Peyer's patch (tissue), 4 donors: ENCODE measurements at regions not wholly inside any gene's neighbourhood (a gene's known extent, or its start where the extent isn't known, plus 50 kb on each side); places are given as distances from the start of the nearest gene placed in this dataset.

Experiments used
- DNase-seq, 3 donors: peaks; one replicate each; pipeline ENCODE4 v3.0.0-alpha.2; 2017 to 2019
- H3K27ac ChIP-seq, 4 donors: fragments of 200-600 bp; sonication (generic); one replicate each; pipeline ENCODE4 v1.5.1; 2016 to 2019
- H3K27me3 ChIP-seq, 2 donors: fragments of 200-600 bp; sonication (generic); one replicate each; pipeline ENCODE4 v1.5.1; 2019
- H3K36me3 ChIP-seq, 3 donors: fragments of 200-600 bp; sonication (generic); one replicate each; pipeline ENCODE4 v1.5.1; 2016 to 2019
- H3K4me1 ChIP-seq, 4 donors: fragments of 200-600 bp; sonication (generic); one replicate each; pipeline ENCODE4 v1.5.1; 2016 to 2019
- H3K4me3 ChIP-seq, 4 donors: fragments of 200-600 bp; sonication (generic); 1 replicate in 3 of 4; 2 replicates in 1 of 4; pipeline ENCODE4 v1.5.1; 2016 to 2019; ENCODE audit warnings: mild to moderate bottlenecking in 1 of 4
- H3K9me3 ChIP-seq, 4 donors: fragments of 200-600 bp; sonication (generic); one replicate each; pipeline ENCODE4 v1.5.1; 2016 to 2019; ENCODE audit warnings: mild to moderate bottlenecking in 1 of 4
- POLR2A ChIP-seq, 2 donors: fragments of 450-650 bp; IDR thresholded peaks; one replicate each; pipeline ENCODE4 v1.5.1; 2017; ENCODE audit warnings: antibody characterized with exemption in 2 of 2, mild to moderate bottlenecking in 2 of 2, moderate library complexity in 2 of 2
- TF ChIP-seq, protein P1 (sequence below), 6 experiments: fragments of 450-650 bp in 4 of 6; fragments of 200-600 bp in 2 of 6; sonication (generic) in 1 of 6; IDR thresholded peaks; one replicate each; pipeline ENCODE4 v1.5.1; 2017 to 2019; ENCODE audit warnings: antibody characterized with exemption in 6 of 6, mild to moderate bottlenecking in 3 of 6, moderate library complexity in 1 of 6

DNA sequence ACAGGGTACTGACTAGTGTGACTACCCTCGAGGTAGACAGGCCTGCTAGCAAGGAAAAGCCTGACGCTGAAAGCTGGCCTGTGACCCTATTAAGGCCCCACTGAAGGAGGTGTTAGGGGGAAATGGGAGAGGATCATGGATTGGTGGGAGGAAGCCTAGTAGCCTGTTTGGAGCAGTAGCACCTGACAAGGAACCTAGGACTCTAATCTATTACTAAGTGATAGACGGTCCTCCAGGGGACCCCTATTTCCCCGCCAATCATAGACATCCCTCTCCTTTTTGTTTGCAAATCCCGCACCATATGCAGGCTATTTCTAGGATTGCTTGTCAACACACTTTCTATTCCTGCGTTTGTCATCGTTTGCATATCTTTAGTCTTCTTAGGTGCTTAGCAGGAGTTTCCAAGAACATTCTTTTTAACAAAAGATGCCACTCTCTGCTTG, 1338.8 kb upstream of the MIR17HG start:
- H3K9me3 ChIP-seq, result no peaks in the 10 kb centered on the region
- H3K36me3 ChIP-seq, result no peaks in the 10 kb centered on the region
- H3K27me3 ChIP-seq, result no peaks in the 10 kb centered on the region
- no peaks in the 10 kb centered on the region for H3K4me1 ChIP-seq
- DNase-seq, result no peak
- no peak overlapping the region for H3K4me3 ChIP-seq
- H3K27ac ChIP-seq, result no peak overlapping the region
- TF ChIP-seq POLR2A (IDR thresholded peaks at IDR 0.05), result no peak
- TF ChIP-seq, protein P1, sequence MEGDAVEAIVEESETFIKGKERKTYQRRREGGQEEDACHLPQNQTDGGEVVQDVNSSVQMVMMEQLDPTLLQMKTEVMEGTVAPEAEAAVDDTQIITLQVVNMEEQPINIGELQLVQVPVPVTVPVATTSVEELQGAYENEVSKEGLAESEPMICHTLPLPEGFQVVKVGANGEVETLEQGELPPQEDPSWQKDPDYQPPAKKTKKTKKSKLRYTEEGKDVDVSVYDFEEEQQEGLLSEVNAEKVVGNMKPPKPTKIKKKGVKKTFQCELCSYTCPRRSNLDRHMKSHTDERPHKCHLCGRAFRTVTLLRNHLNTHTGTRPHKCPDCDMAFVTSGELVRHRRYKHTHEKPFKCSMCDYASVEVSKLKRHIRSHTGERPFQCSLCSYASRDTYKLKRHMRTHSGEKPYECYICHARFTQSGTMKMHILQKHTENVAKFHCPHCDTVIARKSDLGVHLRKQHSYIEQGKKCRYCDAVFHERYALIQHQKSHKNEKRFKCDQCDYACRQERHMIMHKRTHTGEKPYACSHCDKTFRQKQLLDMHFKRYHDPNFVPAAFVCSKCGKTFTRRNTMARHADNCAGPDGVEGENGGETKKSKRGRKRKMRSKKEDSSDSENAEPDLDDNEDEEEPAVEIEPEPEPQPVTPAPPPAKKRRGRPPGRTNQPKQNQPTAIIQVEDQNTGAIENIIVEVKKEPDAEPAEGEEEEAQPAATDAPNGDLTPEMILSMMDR (IDR thresholded peaks at IDR 0.05), result no peak

DNA sequence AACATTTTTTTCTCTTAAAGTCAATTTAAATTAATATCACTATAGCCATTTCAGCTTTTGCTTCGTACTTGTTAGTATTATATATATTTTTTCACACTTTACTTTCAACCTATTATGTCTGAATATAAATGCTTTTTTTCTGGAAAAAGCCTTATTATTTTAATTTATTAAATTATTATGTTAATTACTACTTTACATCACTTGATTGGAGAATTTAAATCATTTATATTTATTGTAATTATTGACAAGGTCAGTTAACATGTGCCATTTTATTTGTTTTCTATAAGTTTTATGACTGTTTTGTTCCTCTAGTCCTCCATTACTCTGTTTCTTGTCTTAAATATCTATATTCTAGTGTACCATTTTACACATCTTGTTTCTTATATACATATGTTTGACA, 1333.4 kb upstream of the MIR17HG start:
- Histone ChIP-seq H3K36me3 (no peaks in the 10 kb centered on the region), H3K27me3 (no peaks in the 10 kb centered on the region), H3K4me3 (no peak overlapping the region), H3K9me3 (no peaks in the 10 kb centered on the region), H3K4me1 (no peaks in the 10 kb centered on the region), H3K27ac (no peak overlapping the region)
- TF ChIP-seq POLR2A (IDR thresholded peaks at IDR 0.05), result no peak
- TF ChIP-seq, protein P1 (IDR thresholded peaks at IDR 0.05), result no peak
- no peak for DNase-seq

DNA sequence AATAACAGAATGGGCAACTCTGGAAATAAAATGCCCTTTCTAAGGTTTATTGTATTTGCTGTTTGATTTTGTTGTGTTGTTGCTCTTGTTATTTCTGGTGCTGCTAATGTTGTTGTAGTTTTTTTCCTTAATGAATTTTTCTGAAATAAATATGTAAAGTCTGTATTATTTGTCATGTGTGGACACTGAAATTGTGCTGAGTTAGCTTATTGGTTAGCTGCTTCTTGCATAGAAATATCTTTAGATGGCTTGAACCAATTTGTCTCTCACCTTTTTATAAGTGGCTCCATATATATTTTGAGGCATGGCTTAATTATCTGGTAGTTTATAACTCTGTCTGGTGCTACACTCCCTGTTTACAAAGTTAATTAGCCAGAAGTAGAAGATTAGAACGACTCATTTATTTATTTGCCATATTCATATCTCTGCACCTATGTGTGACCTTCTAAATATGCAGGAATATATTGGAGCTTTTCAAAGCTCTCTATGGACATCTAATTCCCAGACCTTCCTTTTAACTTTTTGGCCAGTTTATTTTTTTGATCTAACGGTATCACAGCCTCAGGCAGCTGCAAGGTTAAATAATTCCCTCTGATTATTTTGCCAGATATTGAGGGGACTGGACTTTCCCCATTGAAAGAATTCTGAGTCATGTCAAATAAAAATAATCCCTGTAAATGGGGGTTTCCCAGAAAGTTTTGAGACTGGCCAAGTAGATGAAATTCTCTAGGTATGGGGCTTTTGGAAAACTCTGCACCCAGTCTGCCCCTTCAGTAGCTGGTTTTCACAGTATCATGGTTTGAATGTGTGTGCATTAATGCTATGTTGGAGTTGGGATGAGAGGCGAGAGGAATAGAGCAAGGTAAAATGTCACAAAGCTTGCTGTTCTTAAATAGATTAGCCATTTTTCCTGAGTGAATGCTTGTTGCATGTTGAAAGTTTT, 1331.7 kb upstream of the MIR17HG start:
- no peaks in the 10 kb centered on the region for H3K27me3 ChIP-seq
- TF ChIP-seq, protein P1 (IDR thresholded peaks at IDR 0.05), result no peak
- no peak for TF ChIP-seq POLR2A (IDR thresholded peaks at IDR 0.05)
- H3K4me3 ChIP-seq, result no peak overlapping the region
- H3K27ac ChIP-seq, result no peak overlapping the region
- no peaks in the 10 kb centered on the region for H3K9me3 ChIP-seq
- no peaks in the 10 kb centered on the region for H3K36me3 ChIP-seq
- no peak for DNase-seq
- no peaks in the 10 kb centered on the region for H3K4me1 ChIP-seq

DNA sequence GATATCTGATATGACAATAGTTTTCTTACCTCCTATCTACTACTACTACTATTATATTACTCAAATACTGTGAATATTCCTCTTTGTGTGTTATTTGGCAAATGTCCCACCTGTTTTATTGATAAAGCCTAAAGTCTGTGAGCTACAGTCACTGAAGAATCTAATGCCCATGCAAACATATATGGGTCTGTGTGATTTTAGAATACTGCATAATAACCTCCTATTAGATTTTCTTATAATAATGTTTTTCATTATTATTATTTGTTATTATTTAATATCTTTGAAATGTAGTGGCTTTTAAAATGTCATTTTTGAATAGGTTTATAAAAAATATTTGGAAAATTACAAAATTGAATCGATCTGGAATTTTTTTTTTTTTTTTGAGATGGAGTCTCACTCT, 1330.8 kb upstream of the MIR17HG start:
- H3K9me3 ChIP-seq, result no peaks in the 10 kb centered on the region
- TF ChIP-seq POLR2A (IDR thresholded peaks at IDR 0.05), result no peak
- TF ChIP-seq, protein P1 (IDR thresholded peaks at IDR 0.05), result no peak
- no peak for DNase-seq
- H3K4me3 ChIP-seq, result no peak overlapping the region
- no peaks in the 10 kb centered on the region for H3K4me1 ChIP-seq
- no peak overlapping the region for H3K27ac ChIP-seq
- H3K36me3 ChIP-seq, result no peaks in the 10 kb centered on the region
- no peaks in the 10 kb centered on the region for H3K27me3 ChIP-seq

DNA sequence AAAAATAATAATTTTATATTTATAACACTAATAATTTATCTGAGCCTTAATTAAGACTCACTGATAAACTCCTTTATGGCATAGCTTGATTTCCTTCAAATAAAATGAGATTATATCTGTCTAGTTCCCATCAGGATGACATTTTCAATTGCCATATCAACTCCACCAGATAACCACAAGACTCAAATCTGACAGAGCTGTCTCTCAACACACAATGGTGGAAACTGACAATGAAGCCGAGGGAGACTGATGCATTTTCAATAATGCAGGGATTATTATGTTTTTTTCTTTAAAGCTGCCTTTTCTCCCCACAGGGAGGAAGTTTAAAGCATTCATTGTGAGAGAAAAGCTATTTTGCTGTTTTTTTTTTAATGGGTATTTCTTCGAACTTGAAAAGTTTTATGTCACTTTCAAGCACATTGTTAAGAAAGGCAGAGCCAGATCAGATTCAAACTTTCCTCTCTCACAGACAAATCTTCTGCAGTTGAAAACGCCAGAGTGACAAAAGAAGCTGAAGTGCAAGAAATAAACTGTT, 1326.9 kb upstream of the MIR17HG start:
- no peaks in the 10 kb centered on the region for H3K9me3 ChIP-seq
- H3K4me3 ChIP-seq, result no peak overlapping the region
- no peak for DNase-seq
- no peak overlapping the region for H3K27ac ChIP-seq
- H3K36me3 ChIP-seq, result no peaks in the 10 kb centered on the region
- TF ChIP-seq, protein P1 (IDR thresholded peaks at IDR 0.05), result no peak
- no peak for TF ChIP-seq POLR2A (IDR thresholded peaks at IDR 0.05)
- H3K27me3 ChIP-seq, result no peaks in the 10 kb centered on the region
- no peaks in the 10 kb centered on the region for H3K4me1 ChIP-seq
